ENCODE measurements at regions not wholly inside any gene's neighbourhood (a gene's known extent, or its start where the extent isn't known, plus 50 kb on each side); places are given as distances from the start of the nearest gene placed in this dataset.

DNA sequence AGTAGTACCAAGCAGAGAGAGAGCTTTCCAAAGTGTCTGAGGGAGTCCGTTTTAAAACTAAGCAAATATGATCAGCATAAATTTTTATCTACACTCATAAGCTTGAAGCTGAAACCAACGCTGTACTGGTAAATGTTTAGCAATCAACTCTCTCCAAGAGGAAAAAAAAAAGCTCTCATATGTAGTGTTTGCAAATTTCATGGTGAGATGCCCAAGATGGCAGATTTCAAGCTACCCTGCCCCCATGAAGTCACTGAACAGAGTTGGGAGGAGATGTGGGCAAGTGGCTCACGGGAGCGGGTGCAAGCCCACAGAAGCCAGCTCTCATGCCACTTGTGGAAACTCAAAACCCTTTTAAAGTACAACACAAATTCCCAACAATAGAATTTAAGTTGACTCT is 475.8 kb downstream of the BCAT1 start:
- DNase-seq (ENCODE audit: low read depth in 2 of 2), result no peak

DNA sequence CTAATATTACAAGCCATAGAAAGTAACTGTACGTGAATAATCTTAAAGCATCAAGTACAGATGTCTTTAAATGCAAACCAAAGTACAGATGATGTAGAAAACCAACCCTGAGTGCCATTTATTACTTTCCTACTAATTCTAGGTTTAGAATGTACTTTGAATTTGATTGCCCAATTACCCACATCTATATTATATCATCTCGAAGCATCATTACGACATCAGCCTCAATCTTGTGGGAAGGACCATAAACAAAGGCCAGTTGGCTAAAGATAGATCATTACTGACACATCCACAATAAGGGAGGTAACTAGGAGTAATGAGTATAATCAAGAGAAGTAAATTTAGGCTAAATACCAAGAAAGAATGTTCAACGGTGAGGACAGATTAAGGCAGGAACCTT is 478.9 kb downstream of the BCAT1 start:
- no peak for DNase-seq (ENCODE audit: low read depth in 2 of 2)

DNA sequence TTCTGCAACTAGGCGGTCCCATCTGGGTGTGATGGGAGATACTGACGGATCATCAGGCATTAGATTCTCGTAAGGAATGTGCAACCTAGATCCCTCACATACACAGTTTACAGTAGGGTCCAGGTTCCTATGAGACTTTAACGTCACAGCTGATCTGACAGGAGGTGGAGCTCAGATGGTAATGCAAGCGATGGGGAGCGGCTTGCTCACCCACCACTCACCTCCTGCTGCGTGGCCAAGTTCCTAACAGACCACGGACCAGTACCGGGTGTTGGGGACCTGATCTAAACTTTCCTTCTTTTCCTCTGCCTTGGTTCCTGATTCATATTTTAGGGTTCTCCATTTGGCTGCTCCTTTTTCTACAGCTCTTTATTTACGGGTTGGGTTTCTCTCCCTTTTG is 479.8 kb downstream of the BCAT1 start:
- DNase-seq (ENCODE audit: low read depth in 2 of 2), result no peak

DNA sequence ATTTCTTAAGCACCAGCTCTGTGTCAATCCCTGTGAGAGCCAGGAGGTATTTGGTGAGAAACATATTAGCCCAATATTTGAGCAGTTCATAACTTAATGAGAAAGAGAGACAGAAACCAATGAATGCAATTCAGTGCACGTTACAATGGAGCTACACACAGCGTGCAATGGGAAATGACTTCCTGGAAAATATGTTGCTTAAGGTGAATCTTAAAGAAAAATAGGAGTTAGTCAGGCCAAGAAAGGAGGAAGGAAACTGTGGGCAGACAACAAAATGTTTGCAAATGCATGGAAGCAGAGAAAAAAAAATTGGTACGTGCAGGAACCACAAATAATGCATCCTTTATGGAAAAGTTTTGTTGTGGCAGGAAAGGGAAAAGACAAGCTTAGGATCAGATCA is 481.7 kb downstream of the BCAT1 start:
- no peak for DNase-seq (ENCODE audit: low read depth in 2 of 2)

DNA sequence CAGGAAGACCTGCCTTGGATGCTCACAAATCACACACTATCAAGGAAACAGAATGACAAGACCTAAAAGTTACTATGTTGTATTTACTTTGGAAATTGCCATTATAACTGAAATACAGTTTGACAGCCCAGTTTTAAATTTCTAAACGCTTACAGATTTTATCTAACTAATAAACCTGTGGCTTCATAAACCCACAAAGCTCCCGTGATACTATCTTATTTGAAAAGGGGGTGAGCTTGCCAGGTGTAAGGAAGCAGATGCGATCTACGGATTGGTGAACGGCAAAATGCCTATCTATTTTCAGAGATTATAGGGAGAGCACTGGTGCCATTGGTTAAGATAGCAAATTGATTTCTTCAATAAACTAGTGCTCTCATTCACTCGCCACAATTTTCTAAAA is 485.5 kb downstream of the BCAT1 start:
- DNase-seq (ENCODE audit: low read depth in 2 of 2), result no peak

DNA sequence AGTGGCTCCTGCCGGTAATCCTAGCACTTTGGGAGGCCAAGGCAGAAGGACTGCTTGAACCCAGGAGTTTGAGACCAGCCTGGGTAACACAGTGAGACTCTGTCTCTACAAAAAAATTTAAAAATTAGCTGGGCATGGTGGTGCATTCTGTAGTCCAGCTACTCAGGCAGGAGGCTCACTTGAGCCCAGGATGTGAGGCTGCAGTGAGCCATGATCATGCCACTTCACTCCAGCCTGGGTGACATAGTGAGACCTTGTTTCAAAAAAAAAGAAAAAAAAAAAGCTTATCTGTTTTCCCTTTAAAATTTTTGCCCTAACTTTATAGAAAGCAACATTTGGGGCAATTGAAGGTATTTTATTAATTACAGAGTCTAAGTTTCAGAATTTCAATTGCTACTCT is 486.0 kb downstream of the BCAT1 start:
- no peak for DNase-seq (ENCODE audit: low read depth in 2 of 2)

DNA sequence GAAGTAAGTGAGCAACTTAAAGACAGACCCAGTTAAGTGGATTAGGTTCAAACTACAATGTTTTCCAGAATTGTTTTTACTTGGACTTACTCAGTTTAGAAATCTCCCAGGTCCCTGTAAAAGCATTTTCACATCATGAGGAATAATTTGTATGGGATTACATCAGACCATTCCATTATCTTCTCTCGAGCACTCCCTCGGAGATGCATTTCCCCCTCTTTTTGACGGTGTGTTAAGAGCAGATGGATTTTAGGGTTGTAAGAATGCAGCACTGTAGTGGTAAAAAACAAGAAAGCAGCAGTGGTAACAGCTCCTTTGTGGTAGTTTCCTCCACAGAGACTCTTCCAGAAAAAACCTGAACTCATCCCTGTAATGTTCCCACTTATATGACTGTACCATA is 488.4 kb downstream of the BCAT1 start:
- DNase-seq (ENCODE audit: low read depth in 2 of 2), result no peak

DNA sequence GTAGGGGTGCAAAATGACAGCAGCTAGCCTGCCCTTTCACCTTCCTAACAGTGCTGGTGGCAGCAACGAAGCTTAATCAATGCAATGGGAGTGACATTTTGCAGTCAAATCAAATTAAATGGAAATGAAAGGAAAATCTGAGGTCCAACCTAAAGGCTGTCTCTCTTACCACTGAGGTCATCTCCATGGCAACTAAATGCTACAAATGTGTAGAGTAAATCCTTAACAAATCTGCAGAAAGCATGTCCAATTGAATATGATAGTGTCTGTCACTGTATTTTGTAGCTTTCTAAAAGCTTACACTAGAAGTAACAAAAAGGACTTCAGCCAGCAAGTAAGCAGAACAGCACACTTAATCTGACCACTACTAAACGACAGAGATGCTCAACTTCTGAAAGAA is 488.8 kb downstream of the BCAT1 start:
- no peak for DNase-seq (ENCODE audit: low read depth in 2 of 2)

DNA sequence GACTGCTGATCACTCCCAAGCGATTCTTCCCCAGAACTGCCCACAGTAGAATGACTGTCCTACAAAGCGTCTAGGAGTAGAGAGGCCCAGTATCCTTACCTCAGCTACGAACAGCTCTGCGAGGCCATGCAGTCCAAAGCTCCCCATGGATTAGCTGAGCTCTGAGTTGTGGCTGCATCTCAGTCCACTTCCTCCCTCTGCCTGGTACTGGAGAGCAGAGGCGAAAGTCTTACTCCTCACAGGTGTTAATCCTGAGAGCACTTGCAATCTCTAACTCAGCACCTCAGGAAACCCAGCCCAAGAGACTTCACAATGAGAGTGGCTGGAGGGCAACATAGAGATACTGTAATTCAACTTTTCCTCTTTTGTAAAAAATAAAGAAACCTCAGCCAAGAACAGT is 493.1 kb downstream of the BCAT1 start:
- no peak for DNase-seq (ENCODE audit: low read depth in 2 of 2)

DNA sequence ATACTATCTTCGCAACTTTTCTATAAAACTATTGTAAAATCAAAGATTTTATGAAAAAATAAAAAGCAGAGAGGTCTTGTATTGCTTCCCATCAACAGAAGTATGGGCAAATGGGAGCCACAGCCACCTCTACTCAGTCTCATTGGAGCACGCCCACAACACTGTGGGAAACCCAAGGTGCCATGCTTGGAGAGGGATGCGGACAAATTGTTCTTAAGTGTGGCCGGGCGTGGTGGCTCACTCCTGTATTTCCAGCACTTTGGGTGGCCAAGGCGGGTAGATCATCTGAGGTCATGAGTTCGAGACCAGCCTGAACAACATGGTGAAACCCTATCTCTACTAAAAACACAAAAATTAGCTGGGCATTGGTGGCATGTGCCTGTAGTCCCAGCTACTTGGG is 498.2 kb upstream of the SOX5 start:
- no peak for DNase-seq (ENCODE audit: low read depth in 2 of 2)

DNA sequence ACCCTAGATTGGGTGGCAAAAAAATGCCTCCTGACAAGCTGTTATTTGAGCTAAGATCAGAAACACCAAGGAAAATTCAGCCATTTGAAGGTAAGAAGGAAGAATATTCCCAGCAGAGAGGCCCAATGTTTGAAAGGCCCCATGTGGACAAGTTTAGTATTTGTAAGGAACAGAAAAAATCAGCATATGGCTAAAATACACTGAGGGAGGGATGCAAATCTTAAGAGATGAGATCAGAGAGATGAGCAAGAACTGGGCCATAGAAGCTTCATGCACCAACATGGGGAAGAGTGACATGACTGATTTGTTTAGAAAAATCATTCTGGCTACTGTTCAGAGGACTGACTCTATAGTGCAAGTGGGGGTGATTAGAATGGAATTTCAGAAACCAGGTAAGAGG is 496.8 kb upstream of the SOX5 start:
- no peak for DNase-seq (ENCODE audit: low read depth in 2 of 2)

DNA sequence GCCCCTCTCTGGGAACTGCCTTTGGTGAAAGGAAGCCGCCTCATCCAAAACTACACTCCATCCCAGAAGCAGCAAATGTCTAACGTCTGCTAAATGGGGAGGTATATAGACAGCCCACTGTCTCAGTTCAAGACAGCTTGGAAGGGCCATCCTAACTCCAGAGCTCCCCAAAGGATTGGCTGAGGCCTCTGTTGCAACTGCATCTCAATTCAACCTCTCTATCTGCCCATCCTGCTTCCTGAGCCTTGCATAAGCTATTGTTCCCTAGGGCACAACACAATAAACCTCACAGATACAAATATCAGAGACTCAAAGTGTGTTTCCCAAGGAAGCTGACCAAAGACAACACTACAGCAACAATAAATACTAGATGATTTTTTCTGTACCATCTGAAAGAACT is 495.2 kb upstream of the SOX5 start:
- DNase-seq (ENCODE audit: low read depth in 2 of 2), result no peak

DNA sequence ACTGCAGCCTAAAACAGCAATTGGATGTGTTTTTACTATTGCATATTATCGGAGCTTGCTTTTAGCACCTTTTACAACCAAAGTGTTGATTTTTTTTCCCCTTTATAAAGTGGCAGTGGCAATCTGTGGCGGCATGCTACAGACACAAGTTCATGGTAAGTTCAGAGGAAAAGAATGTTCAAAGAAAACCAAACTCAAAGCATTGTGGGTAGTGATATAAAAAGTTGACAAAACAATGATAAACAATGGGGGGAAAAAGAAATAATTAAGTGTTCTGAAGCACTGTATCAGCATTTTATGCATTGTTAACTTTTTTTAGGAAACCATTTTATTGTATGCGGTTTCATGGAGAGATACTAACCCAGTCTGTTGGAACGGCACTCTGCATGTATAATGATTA is 492.0 kb upstream of the SOX5 start:
- no peak for DNase-seq (ENCODE audit: low read depth in 2 of 2)

DNA sequence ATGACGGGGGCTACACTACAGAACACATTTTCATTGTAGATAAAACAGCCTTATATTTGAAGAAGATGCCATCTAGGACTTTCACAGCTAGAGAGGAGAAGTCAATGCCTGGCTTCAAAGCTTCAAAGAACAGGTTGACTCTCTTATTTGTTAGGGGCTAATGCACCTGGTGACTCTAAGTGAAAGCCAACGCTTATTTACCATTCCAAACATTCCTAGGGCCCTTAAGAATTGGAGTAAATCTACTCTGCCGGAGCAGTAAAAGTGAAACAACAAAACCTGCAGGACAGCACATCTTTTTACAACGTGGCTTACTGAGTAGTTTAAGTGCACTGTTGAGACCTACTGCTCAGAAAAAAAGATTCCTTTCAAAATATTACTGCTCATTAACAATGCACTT is 487.2 kb upstream of the SOX5 start:
- DNase-seq (ENCODE audit: low read depth in 2 of 2), result no peak

DNA sequence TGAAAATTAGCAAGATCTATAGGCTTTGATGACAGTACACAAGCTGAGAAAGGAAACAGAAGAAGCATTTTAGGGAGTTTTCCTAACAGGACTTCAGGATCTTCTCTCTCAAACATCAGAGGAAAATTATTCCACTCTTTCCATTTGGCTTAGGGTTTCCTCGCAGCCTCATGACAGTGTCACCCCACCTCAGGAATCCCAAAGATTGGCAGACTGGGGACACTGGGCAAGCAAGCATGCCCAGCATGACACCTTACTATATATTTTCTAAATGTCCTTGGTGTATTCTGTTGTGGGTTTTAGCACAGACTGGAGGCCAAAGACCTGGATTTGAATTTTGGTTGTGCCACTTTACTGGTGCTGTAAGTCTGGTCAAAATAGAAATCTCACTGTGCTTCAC is 482.4 kb upstream of the SOX5 start:
- DNase-seq (ENCODE audit: low read depth in 2 of 2), result no peak

DNA sequence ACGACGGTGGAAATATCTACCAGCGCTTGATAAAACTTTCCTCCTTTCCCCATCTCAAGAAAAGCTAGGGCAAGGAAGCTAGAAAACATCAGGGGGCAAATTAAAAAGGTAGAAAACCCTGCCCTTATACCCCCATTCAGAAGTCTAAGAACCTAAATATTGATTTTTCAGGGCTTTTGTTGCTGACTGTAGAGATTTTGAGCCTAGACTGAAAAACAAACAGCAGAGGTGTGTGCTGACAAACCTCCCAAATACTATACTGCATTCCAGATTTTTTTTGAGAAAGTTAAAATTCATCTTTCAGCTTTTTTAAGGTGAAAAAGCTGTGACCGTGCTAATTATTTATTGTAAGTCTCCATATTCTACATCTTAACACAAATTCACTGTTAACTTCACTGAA is 478.3 kb upstream of the SOX5 start:
- no peak for DNase-seq (ENCODE audit: low read depth in 2 of 2)

DNA sequence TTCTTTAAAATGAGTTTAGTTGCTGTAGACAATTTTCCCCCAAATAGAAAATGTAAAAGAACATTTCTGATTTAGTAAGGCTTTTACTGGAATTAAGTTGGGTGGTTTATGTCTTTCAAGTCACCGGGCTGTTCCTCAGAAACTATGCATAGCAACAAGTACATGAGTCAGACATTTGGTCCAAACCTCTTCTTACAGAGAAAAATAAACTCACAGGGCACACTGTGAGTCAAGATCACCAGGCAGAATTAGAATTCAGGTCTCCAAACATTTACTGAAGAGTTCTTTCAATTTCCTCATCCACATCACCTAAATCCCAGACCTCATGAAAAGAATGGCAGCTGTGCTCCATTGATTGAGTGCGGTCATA is 476.1 kb upstream of the SOX5 start:
- no peak for DNase-seq (ENCODE audit: low read depth in 2 of 2)

DNA sequence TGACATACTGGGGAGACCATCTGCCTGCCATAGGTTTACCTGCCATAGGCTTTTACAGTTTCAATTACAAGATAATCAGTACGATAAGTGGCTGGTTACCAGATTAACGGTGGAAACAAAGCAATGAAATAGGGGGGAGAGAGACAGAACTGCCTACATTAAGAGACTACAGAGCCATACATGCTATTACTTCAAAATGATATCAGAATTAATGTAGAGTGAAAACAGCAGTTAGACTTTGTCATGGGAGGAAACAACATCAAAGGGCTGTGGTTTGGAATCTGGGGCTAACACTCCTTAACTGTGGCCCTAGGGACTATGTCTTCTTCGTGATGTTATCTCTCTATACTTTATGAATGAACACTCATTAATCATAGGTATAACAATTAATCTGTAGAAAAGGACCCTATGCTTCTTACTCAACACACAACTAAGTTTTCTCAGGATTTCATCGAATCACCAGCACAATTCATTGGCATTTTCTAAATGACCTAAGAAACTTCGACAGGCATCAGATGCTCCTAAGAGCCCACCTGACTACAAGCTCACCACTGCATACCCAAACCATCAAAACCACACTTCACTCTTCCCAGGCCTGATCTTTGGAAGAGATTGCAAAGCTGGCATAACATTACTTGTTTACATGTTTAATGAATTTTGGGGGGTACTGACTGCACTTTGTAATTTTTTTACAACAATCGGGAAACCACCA is 475.6 kb upstream of the SOX5 start:
- DNase-seq (ENCODE audit: low read depth in 2 of 2), result no peak

DNA sequence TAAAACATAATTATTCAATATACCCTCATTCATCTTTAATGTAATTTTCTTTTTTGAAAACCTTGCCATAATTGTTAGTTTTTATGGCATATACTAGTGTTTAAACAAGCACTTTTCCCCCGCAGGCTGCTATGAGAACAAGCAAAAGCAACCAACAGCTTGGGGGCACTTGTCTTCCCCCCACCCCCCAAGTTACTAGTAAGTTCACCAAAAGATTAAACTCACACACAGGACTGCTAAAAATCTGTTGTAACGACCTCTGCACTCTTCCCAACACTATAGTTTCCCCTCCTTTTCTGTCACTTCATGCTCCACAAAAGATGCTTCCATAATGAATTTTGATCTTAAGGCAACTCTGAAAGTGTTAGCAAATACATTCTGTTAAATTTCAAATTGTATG is 474.9 kb upstream of the SOX5 start:
- DNase-seq (ENCODE audit: low read depth in 2 of 2), result no peak

DNA sequence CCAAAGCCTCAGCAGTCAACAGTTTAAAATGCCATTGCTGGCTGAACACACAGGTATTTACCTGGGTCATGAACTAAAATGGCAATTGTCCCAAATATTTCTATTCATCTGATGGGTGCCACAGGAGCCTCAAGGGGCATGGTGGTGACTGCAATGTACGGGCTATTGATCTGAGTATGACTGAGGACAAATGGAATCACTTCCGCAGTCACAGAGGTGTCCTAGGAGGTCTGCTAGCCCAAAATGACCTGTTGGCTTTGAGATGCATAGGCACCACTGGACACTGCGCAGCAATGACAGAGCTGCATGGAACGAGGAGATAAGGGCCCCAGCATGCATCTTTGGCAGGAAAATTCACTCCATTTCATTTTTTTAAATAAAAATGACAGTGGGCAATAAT is 474.1 kb upstream of the SOX5 start:
- DNase-seq (ENCODE audit: low read depth in 2 of 2), result no peak

DNA sequence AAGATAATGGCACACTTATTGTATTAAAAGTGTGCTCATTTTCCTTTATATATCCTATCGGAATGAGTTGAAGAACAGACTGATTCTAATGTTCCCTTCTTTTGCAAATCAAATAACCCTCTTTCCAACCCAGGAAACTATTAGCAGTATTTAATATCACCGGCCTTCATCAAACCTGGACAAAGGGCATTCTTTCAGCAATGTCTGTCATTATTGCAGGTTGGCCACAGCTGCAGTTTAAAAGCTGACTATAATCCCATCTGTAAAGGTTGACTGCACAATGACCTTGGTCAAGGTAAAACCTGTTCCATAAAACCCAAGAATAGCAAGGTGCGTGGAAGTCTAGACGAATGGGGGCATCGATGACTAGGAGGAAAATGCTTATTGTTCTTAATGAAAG is 472.3 kb upstream of the SOX5 start:
- DNase-seq (ENCODE audit: low read depth in 2 of 2), result no peak

DNA sequence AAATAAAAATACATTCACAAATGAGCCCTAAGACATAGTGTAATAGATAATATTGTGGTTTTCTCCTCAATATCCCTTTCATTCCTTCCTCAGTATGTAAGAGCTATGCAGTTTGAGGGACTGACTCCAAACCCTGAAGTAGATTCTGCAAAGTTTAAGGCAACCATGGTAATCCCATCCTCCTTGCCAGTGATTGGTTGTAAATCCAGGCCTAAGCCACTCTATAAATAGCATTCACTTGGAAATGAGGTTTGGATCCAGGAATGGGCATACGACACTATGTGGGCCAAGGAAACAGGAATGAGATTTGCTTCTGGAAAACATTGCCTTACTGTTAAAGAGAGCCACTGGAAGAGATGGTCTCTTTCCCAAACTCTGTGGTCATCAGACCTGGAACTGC is 468.7 kb upstream of the SOX5 start:
- no peak for DNase-seq (ENCODE audit: low read depth in 2 of 2)

DNA sequence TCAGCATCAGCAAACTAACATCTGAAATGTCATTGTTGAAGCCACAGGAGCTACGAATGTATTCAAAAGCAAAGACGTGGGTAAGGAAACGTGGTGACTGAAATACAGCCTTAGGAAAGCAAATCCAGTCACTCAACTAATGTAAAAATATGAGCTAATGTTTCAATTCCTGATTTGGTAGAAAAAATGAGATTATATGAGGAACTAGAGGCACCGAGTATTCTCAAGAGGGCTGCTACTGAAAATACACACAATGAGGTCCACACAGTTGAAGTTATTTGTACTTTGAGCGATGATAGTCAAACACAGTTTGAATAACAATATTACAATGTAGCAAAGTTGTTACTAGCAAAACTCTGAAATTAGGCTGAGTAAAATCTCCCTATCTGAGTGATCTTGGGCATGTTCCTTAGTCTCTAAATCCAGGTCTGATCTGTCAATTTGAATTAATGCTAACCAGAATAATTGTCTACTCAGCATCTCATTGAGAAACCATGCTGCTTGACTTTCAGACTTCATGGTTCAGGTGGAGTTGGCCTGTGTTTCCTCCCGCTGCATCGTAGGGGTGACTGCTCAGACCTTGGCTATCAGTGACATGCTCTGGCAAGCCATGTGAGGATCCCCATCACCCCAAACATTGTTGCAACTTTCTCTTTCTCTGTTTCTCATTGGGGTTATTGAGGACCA is 467.1 kb upstream of the SOX5 start:
- no peak for DNase-seq (ENCODE audit: low read depth in 2 of 2)

DNA sequence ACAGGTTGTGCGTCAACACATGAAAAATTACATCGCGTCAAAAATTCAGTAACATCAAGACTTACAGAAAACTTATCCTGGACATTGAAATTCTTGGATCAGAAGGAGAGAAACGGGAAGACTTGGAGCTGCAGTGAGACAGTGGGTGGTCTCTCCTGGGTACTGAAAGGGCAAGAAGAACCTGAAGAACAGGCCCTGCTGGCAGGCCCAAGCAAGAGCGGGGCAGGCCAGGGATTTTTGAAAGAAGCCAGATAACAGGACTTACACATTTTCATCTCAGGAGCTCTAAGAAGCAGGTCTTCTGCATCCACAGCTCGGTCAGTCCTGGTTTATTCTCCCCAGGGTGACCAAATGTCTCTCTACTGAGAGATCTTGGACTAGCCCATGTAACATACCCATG is 466.5 kb upstream of the SOX5 start:
- no peak for DNase-seq (ENCODE audit: low read depth in 2 of 2)

All from stimulated activated CD8-positive, alpha-beta memory T cell treated with anti-CD3 and anti-CD28 coated beads, Interleukin-7, amount 100 ng/mL, for 4 hours (primary cell).